ENCODE measurements at regions not wholly inside any gene's neighbourhood (a gene's known extent, or its start where the extent isn't known, plus 50 kb on each side); places are given as distances from the start of the nearest gene placed in this dataset.

DNA sequence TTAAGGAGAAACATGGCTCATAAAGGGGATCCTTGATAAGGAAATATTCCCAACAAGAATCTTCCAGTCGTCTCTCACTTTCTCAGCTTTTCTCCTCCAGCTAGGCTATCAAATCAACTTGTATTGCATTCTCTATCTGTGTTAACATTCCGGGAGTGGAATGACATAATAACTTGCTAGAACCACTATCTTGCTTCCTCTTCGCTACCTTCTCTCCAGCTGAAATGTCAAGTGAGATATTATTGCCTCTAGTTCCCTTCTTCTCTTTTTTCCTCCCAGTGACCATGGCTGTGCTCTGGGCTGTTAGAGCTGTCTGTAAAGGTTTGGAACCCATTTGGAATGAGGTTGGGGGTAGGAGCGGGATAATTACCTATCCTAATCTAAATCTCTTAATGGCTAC, 1329.5 kb upstream of the WWC1 start:
- DNase-seq = no peak

DNA sequence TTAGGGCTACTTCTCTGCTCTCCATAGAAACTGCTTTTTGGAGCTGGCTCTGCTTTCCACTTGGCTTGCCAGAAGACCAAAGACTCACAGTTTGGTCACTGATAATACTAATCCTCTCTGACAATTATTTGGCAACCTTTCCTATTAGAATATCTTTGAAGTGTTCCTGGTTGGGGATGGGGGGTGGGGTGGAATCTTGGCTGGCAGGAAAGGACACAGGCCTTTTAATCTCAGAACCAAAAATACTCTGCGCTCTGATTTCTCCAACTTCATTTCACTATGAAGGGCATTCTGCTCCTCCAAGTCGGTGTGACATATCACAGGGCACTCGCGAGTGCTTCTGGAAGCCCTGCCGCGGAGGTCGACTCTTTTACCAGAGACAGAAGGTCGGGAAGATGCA, 1329.0 kb upstream of the WWC1 start:
- no peak for DNase-seq

DNA sequence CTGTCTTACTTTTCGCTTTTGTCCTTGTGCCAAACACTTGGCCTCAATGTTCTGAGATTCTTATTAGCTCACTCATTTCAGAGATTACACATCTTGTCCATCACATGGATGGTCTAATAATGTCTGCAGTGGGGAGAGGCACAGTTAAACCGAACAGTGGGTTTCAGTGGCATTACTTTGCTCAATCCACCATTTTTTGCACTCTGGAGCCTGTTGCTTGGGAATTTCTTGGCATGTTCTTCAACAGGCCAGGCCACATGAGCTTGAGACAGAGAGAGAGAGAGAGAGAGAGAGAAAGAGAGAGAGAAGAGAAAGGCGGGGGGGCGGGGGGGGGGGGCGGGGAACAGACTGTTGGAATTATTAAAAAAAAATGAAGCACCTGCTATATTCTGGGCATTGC, 1327.8 kb upstream of the WWC1 start:
- no peak for DNase-seq

DNA sequence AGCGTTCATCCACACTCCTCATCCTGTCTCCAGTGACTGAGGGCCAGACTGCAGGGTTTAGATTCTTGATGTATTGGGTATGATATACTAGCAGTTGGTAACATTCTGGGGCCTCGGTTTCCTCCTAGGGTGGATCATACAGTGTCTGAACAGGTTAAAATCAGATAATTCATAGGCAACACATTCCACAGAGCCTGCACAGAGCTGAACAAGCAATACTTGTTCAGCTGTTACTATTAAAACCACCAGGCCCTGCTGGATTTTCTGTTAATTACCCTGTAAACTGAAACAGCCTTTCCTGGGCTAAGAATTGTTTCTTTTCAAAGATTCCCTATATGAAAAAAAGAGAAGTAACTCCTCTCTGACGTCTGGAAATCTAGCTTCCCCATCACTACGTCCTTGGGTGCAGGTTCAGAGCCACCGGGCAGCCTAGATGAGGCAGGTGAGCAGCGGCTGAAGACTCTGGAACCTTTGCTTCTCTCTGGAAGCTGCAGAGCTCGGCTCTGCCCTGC, 1313.5 kb upstream of the WWC1 start:
- DNase-seq = no peak

DNA sequence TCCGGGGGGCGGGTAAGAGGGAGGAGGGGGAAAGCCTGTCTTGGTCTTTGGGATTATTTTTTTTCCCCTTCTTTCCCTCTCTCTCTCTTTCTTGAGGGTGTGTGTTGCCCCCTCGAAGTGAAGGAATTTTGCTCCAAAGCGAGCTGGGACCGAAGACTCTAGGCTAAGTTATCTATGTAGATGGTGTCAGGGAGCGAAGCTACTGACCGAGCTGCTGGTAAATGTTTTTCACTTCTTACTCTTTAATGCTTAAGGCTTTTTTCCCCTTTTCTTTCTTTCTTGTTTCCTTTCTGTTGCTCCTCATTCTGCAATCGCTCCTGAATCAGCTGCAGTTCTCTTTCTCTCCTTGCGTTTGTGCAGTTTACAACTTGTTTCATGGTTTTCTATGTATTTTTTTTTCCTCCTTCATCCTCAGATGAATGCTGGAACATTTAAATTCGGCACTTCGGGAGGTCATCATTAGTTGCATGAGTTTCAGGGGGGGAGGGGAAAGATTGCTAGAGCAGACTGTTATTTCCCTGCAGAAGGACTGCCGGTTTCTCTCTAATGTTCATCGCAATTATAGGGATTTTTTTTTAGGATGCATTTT, 1312.0 kb upstream of the WWC1 start:
- DNase-seq = no peak

DNA sequence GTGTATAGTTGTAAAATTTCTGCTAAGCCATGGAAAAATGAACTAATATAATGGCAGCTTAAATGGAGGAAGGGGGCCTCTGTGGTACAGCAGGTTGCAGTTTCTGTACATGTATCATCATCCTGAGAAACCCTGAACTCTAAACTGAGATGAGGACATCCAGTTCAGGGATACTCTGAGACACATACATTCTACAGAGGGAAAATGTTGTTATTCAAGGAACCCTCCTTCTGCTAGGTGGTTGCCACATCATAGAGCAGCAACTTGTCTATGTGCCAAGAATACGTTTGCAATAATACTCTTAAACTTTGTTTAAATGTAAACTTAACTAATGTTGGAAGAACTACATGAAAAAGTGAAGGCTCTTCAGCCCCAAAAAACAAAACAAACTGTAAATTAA, 1310.8 kb upstream of the WWC1 start:
- DNase-seq = no peak

DNA sequence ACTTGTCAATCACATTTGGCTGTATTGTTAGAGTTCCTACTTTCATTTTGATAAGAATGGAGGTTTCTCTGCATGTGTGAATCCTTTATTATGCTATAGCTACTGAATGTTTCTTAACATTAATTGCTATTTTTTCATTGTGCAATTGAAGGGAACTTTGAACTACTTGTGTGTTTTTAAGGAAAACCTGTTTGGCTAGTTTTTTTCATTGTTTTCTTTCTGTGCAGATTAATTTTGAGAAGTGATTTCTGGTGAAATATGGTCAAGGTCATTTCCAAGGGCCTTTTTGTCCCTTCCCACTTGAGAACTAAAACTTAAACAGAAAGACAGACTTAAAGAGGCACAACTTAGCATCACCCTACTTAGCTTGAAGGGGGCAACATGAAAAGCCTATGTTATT, 1309.2 kb upstream of the WWC1 start:
- DNase-seq = no peak

DNA sequence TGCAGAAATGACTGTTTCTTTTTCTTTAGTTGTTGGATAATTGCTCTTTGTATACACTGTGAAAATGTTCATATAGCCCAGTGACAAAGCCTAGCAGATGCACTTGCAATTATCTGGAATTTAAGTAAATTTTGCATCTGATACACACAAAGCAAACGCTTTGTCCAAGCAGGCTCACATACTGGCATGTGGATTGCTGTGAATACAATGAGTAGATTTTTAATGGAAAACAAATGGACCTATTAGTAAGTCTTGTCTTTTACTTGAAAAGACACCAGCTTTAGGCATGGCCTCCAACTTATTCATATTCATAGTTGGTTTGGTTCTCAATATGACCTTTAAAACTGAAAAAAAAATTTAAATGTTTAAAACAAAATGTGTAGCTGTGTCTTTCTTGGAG, 1299.8 kb upstream of the WWC1 start:
- peak; percentile 31 to 81 for DNase-seq

DNA sequence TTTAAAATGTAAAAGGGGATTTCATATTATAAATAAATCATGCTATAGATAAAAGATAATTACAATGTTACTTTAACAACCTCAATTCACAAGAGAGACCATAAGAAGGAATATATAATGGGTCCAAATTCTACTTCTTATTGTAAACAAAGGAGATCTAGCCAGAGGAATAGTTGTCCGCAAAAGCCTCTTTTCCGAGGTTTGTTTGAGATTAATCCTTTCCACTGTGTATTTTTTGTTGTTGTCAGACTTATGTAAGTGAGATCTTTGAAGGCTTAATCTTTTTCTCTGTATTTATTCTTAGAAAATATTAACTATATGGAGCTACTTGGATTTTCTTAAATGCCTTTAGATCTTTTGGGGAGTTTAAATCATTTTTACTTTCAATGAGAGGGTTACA, 1299.3 kb upstream of the WWC1 start:
- no peak for DNase-seq

DNA sequence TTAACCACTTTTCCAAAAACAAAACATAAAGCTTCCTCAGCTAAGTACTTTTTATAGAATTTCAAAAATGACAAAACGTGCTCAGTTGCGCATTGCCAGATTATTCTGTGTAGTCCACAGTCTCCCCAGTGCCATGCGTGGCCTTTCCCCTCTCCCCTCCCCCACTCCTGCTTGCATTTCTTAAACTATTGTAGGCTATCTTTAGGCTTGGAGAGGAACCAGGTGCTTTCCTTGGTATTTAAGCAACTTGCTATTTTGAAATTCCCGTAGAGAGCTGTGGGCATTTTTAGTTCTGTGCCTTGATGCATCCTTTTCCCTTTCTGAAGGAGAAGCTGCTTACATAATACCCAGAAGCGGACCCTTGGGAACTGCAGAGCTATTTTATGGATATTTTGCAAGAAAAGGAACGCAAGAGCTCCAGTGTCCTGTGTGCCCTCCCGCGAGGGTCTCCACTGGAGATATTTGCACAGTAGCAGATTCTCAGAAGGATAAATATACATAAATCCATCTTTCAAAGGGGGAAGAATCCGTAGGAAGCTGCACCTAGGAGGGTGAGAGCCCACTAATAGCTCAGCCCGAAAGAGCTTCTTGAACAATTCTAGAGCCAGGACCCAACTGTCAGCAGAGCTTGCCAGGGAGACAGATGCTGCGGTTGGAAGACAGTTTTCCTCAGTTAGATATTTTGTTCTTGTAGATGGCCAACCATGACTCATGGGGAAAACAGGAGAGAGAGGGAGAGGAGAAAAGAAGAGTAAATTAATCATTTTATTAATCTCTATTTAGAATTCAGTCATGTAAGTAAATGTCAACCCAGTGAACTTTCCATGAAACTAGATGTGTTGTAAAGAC, 1298.3 kb upstream of the WWC1 start:
- no peak for DNase-seq

DNA sequence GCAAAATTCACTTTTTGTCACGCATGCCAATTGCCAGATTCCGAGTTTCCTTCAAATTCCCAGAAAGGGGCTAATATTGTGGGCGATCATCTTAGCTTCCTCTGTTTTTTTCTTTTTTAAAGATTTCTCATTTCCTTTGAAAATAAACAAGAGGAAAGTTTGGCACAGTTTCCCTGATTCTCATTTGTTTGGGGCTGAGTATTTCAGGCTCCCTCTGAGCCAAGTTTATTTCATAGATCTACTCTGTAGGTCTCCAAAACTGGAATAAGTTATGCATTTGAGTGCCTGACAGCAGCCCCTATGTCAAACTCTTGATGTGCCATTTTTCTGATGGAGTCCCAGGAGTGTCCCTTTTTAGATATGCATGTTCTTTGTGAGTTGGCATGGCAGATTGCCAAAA, 1297.2 kb upstream of the WWC1 start:
- no peak for DNase-seq

DNA sequence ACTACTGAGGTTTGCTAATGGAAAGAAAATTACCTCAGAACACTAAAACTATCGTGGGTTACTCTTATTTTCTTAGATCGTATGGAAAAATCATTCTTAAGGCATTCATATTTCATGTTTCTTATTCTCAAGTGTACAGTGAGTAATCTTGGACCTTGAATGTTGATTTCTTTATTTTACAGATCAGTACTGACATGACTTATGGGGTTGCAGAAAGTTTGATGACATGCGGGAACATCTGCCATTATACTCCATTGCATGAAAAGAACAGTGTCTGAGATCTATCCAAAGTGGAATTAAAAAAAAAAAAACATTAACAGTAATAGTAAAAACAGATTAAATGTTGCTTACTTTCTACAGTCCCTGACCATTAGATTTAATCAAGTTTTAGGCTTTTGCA, 1290.2 kb upstream of the WWC1 start:
- DNase-seq = no peak

DNA sequence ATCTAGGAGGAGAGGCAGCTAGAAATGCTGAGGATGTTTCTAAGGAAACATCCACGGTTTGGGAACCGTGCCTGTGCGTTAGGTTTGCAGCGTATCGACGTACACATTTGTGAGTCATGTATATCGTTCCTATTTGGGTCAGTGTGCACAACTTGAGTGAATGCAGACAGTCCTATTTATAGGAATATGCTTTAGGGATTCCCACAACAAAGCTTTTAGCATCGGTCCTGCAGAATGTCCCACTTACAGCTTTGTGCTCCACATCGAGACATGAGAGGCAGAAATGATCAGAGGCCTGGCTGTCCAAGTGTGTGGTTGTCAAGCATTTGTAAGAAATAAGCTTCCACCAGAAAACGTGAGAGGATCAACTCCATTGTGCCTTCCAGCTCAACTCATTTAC, 1282.7 kb upstream of the WWC1 start:
- no peak for DNase-seq

DNA sequence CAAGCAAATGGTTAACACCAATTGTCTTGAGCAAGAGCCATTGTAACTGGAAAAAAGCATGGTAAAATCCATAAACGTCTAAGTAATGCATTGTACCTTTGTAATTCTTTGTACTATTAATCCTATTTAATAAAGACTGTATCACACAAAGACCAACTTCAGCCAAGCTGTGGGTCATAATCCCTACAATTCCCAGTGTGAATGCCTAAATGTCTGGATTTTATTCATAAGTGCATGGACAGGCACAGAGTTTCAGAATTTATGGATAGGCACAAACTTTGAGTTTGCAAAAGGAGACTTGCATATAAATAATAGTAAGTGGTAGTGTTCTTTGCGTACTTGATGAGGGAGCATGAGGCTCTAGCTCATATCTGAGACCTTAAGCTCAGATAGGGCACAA, 1280.2 kb upstream of the WWC1 start:
- no peak for DNase-seq

DNA sequence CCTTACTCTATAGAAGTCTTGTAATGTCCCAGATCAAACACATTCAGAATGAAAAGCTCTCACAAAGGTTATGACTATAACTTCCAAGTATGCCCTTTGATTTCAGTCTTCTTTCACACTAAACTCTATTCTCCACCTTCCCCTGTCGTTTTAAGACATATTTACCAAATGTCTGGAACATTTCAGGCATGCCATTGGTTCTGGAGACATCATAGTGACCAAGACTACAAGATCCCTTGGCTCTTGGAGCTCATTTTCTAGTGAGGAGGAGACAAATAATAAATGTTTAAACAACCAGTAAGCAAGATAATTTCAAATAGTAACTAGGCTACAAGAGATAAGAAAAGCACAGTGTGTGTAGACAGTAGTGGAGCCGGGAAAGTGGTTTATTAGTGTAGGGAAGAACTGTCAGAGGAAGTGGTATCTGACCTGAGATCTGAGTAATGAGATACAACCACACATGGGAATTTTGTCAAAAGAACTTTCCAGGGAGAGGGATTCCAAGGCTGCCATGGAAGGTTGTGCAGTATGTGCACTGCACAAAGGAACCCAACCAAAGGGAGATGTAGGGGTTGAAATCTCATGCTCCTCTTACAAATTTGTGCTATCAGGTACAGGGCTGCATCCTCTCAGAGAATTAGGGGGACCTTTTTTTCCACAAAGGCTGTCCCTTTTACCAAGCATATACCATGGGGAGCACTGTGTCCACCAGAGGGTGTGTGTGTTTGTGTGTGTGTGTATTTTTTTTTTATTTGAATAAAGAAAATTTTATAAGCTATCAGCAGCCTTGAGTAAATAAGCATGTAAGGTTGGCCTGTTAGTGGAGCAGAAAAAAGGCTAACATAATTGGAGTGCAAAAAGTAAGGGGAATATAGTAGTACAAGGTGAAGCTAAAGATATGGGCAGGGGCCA, 1279.1 kb upstream of the WWC1 start:
- no peak for DNase-seq

DNA sequence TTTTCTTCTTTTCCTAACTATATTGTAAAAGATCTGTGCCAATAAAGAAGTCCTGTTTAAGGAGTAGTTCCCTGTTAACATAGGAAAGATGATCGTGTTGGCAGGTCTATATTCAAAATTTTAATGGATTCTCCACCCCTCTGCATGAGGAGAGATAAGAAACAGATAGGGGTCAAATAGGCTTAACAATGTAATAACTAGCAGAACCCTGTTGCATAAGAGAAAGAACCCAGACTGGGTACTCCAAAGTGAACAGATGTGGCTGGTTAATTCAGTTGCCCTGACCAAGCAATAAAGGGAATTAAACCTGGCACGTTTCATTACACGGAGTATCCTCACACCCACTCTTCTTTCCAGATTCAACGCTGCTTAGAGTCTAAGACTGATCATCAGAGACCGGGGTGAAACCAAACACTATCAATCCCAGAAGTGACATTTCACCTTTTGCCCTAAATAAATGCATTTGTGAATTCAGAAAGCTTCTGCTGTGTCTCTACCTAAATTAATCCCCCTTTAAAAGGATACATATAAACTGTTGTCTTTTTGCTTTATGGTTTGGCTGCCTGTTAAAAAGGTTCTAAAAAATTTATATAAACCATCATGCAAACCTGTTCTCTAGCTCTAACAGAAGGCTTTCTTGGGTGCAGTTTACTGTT, 1276.9 kb upstream of the WWC1 start:
- DNase-seq = no peak

DNA sequence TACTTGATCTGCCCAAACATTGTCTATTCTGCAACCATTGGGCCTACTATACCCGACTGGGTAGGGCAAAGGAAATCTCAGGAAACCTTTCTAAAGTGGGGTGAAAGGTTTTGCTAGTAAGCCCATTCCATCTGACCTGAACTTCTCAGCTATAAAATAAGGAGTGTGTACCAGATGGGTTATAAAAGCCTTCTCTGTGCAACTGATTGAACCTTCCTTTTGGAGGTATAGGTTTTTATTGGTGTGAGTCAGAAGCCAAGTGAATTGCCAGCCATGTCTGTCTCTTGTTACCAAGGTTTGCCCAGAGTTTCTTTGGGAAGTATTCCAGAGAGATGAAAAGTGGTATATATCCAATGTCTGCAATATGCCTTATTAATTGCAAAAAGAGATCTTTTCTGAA, 1271.0 kb upstream of the WWC1 start:
- DNase-seq = no peak

DNA sequence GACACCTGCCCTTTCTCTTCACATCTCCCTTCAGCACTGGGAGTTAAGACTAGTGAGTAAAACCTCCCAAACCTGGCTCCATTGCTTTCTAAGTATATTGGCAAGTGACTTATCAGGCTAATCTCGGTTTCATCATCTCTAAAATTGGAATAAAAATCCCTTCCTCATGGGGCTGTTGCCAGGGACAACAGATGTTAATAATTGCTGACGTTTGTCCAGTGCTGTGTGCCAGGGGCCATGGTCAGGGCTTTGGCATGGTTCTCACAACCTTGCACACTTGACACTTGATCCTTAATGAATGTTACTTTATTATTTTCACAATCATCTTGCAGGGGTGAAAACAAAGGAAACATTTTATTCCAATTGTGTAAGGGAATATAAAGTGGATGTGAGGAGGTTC, 1262.0 kb upstream of the WWC1 start:
- DNase-seq = no peak

DNA sequence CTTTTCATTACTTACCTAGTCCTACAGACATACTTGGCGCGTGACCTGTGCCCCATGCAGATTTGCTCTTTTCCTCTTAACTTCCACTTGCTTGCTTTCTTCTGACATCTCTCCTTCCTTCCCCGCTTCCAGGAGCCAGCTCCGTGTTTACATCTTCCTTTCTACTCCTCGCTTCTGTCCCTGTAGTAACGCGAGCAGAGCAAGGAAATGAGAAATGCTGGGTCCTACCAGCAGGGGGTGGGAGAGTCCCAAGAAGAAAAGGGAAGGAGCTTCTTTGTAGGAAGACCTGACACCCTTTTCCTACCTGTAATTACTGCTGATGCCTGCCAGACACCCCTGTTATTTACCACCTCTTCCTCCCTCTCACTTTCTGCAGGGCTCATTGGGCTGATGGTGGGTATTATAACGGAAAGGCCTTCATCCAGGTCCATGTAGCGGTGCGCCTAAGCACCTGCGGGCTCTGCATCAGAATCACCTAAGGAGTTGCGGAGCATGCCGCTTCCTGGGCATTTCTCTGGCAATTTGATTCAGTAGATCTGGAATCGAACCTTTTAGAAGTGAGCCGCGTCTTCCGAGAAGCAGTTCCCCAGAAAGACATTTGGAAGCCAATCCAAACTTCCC, 1260.8 kb upstream of the WWC1 start:
- DNase-seq = no peak

DNA sequence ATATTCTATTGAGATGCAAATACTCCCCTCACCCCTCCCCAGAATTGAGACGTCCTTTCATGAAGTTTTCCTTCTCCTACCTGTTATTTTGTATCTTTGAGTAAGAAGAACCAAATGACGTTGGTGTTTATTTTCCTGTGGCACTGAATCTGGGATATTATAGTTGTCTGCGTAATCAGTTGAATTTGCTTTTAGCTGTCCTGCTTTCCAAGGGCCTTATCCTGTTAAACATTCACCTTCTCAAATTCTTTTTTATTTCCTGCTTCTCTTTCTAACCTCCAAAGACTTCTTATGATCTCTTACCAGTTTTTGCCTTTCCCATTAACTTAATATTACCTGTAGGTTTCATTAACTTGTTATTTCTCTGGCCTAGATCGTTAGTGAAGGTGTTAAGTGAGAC, 1254.9 kb upstream of the WWC1 start:
- DNase-seq = no peak

DNA sequence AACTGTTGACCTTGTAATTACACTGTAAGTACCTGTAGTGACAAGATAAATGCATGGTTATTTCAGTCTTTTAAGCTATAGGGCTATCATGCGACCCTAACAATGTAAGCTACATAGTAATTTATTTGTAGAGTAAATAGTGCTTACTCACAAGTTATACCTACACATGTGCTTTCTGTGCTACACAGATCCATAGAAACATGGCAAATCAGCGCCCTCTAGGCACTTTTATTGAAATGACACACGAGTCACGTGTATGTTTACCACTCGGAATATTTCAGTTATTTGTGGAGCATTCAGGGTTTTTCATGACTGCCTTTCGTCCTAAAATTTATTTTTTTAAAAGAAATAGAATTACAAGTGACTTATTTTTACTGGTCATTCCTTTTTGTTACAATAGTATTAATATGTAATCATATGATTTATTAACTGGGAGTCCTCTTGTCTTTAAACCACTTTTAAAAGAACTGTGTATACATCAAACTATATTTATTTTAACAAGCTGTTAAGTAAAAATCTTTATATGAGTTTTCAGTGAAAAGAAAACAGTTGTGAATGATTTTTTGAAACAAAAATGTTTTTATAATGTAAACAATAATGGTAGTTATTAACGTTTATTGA, 1242.3 kb upstream of the WWC1 start:
- peak; percentile 91 to 98 for DNase-seq

Measured in NCI-H2081 (cell line).